ENCODE measurements at regions not wholly inside any gene's neighbourhood (a gene's known extent, or its start where the extent isn't known, plus 50 kb on each side); places are given as distances from the start of the nearest gene placed in this dataset.

DNA sequence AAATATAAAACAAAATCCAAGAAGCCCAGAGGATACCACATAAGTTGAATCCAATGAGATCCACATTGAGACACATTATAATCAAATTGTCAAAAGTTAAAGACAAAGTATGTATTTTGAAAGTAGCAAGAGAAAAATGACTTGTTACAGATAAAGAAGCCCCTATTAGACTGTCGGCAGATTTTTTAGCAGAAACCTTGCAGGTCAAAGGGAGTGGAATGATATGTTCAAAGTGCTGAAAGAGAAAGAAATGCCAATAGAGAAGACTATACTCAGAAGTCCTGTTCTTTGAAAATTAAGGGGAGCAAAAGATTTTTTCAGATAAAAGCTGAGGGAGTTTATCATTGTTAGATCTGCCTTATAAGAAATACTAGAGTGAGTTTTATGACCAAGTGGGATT, 148.9 kb upstream of the EPHA5 start:
- DNase-seq (ENCODE audit: extremely low spot score, unreplicated experiment) = no peak
- TF ChIP-seq, protein P1, sequence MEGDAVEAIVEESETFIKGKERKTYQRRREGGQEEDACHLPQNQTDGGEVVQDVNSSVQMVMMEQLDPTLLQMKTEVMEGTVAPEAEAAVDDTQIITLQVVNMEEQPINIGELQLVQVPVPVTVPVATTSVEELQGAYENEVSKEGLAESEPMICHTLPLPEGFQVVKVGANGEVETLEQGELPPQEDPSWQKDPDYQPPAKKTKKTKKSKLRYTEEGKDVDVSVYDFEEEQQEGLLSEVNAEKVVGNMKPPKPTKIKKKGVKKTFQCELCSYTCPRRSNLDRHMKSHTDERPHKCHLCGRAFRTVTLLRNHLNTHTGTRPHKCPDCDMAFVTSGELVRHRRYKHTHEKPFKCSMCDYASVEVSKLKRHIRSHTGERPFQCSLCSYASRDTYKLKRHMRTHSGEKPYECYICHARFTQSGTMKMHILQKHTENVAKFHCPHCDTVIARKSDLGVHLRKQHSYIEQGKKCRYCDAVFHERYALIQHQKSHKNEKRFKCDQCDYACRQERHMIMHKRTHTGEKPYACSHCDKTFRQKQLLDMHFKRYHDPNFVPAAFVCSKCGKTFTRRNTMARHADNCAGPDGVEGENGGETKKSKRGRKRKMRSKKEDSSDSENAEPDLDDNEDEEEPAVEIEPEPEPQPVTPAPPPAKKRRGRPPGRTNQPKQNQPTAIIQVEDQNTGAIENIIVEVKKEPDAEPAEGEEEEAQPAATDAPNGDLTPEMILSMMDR (conservative IDR thresholded peaks at IDR 0.05) = no peak
- no peak overlapping the region for H3K27ac Mint-ChIP-seq
- no peaks in the 10 kb centered on the region for H3K4me1 Mint-ChIP-seq (ENCODE audit: unreplicated experiment)
- no peaks in the 10 kb centered on the region for H3K36me3 Mint-ChIP-seq
- H3K4me3 Mint-ChIP-seq = no peak overlapping the region
- H3K27me3 Mint-ChIP-seq = peaks cover 3% of the 10 kb centered on the region
- H3K9me3 Mint-ChIP-seq = peaks cover 6% of the 10 kb centered on the region

DNA sequence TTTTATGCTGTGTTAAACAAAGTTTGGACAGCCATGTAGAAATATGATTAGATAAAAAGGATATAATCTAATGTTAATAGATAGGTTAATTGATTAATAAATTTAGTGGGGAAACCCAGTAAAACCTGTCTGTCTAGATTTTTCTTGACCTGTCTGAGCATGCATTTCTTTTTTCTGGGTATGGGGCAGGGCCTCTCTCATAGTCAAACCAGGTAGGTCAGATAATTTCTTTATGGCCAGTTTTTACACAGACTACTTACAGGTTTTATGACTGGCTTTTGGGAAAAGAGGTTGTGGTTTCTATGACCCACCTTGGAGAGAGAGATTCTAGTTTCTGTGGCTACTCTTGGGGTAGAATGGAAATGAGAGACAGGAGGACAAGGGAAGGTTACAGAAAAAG, 135.6 kb upstream of the EPHA5 start:
- no peaks in the 10 kb centered on the region for H3K9me3 Mint-ChIP-seq
- DNase-seq (ENCODE audit: extremely low spot score, unreplicated experiment) = no peak

DNA sequence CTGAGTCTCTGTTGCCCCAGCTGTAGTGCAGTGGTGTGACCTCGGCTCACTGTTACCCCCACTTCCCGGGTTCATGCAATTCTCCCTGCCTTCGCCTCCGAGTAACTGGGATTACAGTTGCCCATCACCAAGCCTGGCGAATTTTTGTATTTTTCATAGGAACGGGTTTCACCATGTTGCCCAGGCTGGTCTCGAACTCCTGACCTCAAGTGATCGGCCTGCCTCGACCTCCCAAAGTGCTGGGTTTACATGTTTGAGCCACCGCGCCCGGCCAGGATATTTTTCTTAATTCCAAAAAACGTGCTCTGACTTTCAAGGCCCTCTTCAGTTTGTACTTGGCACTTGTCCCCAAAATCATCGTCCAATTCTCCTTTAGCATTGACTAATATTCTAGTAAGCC, 129.2 kb upstream of the EPHA5 start:
- H3K36me3 Mint-ChIP-seq = no peaks in the 10 kb centered on the region
- no peaks in the 10 kb centered on the region for H3K9me3 Mint-ChIP-seq
- no peak overlapping the region for H3K27ac Mint-ChIP-seq
- no peak overlapping the region for H3K4me3 Mint-ChIP-seq
- TF ChIP-seq, protein P1 (conservative IDR thresholded peaks at IDR 0.05) = no peak
- no peaks in the 10 kb centered on the region for H3K27me3 Mint-ChIP-seq
- DNase-seq (ENCODE audit: extremely low spot score, unreplicated experiment) = no peak
- H3K4me1 Mint-ChIP-seq (ENCODE audit: unreplicated experiment) = no peaks in the 10 kb centered on the region

More for the DNA sequence above, 135.6 kb upstream of the EPHA5 start:
- Mint-ChIP-seq H3K36me3 (no peaks in the 10 kb centered on the region), H3K27ac (peak overlapping the region; percentile 50), H3K4me1 (ENCODE audit: unreplicated experiment) (no peaks in the 10 kb centered on the region), H3K4me3 (no peak overlapping the region), H3K27me3 (no peaks in the 10 kb centered on the region)
- TF ChIP-seq, protein P1 (conservative IDR thresholded peaks at IDR 0.05) = no peak

DNA sequence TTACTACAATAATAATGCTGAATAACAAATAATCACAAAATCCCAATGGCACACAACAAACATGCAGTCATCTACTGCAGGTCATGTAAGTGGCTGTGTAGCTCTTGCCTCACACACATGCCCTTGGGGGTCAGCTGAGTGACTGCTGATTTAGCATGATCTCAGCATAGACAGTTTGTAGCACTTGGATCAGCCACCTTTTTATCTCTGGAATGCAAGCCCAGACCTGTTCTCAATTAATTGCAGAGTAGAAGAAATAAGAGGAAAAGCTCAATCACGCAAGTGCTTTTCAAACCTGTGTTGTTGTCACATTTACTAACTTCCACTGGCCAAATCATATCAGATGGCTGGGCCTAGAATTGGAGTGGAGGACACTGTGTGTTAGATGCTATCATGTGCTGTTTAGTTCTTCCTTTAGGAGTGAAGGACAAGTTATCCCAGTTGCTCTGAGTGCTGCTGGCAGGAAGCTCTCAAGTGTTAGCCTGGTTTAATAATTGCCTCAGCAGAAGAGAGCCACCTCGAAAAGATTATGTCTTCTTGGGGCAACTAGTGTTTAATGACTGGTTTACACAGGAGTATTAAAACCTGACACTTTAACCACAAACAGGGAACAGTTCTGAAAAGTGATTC, 128.3 kb upstream of the EPHA5 start:
- DNase-seq (ENCODE audit: extremely low spot score, unreplicated experiment) = no peak
- TF ChIP-seq, protein P1 (conservative IDR thresholded peaks at IDR 0.05) = no peak
- H3K9me3 Mint-ChIP-seq = no peaks in the 10 kb centered on the region
- H3K27me3 Mint-ChIP-seq = no peaks in the 10 kb centered on the region
- no peak overlapping the region for H3K27ac Mint-ChIP-seq
- H3K36me3 Mint-ChIP-seq = no peaks in the 10 kb centered on the region
- no peak overlapping the region for H3K4me3 Mint-ChIP-seq
- no peaks in the 10 kb centered on the region for H3K4me1 Mint-ChIP-seq (ENCODE audit: unreplicated experiment)

DNA sequence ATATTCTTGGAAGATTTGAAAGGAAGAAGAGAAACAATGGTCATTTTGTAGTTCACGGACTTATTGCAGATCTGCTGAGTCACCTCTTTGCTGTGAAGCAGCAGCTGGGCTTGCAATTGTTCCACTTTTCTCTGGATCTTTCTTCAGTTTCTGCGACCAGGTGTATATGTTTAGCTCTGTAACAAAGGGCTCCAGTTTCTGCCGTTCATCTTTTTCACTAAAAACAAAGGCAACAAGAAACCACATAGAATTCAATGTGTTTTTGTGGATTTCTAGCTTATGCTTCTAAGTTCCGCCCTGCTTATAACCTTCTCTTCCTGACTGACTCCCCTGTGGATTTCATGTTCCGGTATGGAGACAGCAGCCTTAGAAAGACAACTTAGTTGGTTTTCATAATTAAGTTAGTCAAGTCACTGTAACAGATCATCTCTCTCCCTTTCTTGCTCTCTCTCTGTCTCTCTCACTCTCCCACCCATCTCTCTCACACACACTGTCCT, 121.6 kb upstream of the EPHA5 start:
- TF ChIP-seq, protein P1 (conservative IDR thresholded peaks at IDR 0.05) = no peak
- DNase-seq (ENCODE audit: extremely low spot score, unreplicated experiment) = no peak
- Mint-ChIP-seq H3K27ac (peak overlapping the region; percentile 11), H3K4me3 (no peak overlapping the region), H3K27me3 (no peaks in the 10 kb centered on the region), H3K36me3 (no peaks in the 10 kb centered on the region), H3K9me3 (no peaks in the 10 kb centered on the region), H3K4me1 (ENCODE audit: unreplicated experiment) (no peaks in the 10 kb centered on the region)
